ENCODE measurements at regions not wholly inside any gene's neighbourhood (a gene's known extent, or its start where the extent isn't known, plus 50 kb on each side); places are given as distances from the start of the nearest gene placed in this dataset.
"Not testable (repeated sequence)": the region's sequence is repeated elsewhere in the genome, so short reads cannot be mapped to it uniquely, and the experiment has no call there.

DNA sequence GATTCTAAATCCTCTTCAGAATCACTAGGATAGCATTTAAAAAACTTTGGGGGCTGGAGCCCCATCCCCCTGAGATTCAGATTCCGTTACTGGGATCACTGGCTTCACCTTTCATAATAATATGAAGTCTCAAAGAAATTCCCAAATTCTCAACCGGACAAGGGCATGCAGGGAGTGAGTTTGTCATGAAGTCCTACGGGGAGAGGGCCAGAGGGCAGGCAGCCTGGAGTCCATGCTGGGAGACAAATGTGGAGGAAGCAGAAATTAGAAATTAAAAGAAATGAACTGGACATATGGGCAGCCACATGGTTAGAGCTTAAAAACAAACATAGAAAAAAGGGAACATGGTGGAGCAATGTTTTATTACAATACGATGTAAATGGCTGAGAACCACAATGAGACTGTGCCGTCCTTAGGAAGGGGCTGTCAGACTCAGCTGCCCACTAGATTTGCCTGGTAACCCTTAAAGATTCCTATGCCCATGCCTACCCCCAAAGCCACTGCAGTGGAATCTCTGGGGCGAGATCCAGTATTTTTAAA is 142.6 kb downstream of the CEBPB start:
- peak overlapping the region; percentile 92 for H3K27ac ChIP-seq (ENCODE audit: control insufficient read depth, insufficient read depth, low read length)
- H2AFZ ChIP-seq (ENCODE audit: control insufficient read depth, low read length) = no peak overlapping the region
- TF ChIP-seq, protein P1, sequence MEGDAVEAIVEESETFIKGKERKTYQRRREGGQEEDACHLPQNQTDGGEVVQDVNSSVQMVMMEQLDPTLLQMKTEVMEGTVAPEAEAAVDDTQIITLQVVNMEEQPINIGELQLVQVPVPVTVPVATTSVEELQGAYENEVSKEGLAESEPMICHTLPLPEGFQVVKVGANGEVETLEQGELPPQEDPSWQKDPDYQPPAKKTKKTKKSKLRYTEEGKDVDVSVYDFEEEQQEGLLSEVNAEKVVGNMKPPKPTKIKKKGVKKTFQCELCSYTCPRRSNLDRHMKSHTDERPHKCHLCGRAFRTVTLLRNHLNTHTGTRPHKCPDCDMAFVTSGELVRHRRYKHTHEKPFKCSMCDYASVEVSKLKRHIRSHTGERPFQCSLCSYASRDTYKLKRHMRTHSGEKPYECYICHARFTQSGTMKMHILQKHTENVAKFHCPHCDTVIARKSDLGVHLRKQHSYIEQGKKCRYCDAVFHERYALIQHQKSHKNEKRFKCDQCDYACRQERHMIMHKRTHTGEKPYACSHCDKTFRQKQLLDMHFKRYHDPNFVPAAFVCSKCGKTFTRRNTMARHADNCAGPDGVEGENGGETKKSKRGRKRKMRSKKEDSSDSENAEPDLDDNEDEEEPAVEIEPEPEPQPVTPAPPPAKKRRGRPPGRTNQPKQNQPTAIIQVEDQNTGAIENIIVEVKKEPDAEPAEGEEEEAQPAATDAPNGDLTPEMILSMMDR (optimal IDR thresholded peaks at IDR 0.05 in 1 of 3, IDR thresholded peaks at IDR 0.05 in 1 of 3, conservative IDR thresholded peaks at IDR 0.05 in 1 of 3; ENCODE audit: extremely low read depth in 1 of 3, insufficient read depth in 2 of 3, low read length in 3 of 3) = no peak
- TF ChIP-seq EZH2 (IDR thresholded peaks at IDR 0.05; ENCODE audit: low read length) = no peak
- H3K27me3 ChIP-seq (ENCODE audit: control insufficient read depth, extremely low read depth, insufficient read depth, low read length) = no peaks in the 10 kb centered on the region
- peaks cover 32% of the 10 kb centered on the region for H3K4me1 ChIP-seq (ENCODE audit: control insufficient read depth, extremely low read depth, insufficient read depth, low read length)
- H3K9me3 ChIP-seq (ENCODE audit: control insufficient read depth, low read depth, low read length) = no peaks in the 10 kb centered on the region
- H3K36me3 ChIP-seq (ENCODE audit: control insufficient read depth in 2 of 2, extremely low read depth in 1 of 2, insufficient read depth in 2 of 2, low read length in 2 of 2) = no peaks in the 10 kb centered on the region
- no peaks in the 10 kb centered on the region for H3K79me2 ChIP-seq (ENCODE audit: control insufficient read depth, insufficient read depth, low read length)
- H3K9me1 ChIP-seq (ENCODE audit: control insufficient read depth, extremely low read depth, insufficient read depth, low read length) = no peaks in the 10 kb centered on the region
- dilution Hi-C loops (cut with MboI; ENCODE audit: extremely low pct_ligation_motif_present, low sequenced_read_pairs) = no loop called here
- peak overlapping the region; percentile 71 for H3K4me2 ChIP-seq (ENCODE audit: control insufficient read depth, extremely low read depth, insufficient read depth, low read depth, low read length)
- H3K9ac ChIP-seq (ENCODE audit: control insufficient read depth, extremely low read depth, insufficient read depth, low read length) = peak overlapping the region; percentile 71
- no peaks in the 10 kb centered on the region for H4K20me1 ChIP-seq (ENCODE audit: control insufficient read depth, extremely low read depth, insufficient read depth, low read length)
- FAIRE-seq (no peak), DNase-seq (ENCODE audit: low read depth, low spot score) (no peak)
- no peak overlapping the region for H3K4me3 ChIP-seq (ENCODE audit: control insufficient read depth in 2 of 3, extremely low read depth in 1 of 3, insufficient read depth in 2 of 3, low read depth in 1 of 3, low read length in 3 of 3)

DNA sequence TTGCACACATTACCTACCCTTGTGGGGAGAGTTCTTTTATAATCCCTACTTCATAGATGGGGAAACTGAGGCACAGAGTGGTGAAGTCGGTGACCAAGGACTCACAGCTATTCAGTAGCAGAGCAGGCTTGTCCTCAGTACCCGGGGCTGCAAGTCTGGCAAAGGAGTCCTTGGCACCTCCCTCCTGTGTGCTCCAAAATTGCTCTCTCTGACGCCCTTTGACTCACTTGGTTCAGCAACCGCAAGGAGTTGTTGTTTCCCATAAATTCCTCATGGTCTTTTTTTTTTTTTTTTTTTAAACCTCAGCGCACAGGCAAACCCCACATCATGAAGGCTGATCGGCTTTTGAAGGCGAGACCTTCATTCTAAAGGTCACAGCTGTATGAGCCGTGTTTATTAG is 143.2 kb downstream of the CEBPB start:
- Histone ChIP-seq H3K4me3 (ENCODE audit: control insufficient read depth in 2 of 3, extremely low read depth in 1 of 3, insufficient read depth in 2 of 3, low read depth in 1 of 3, low read length in 3 of 3) (peak overlapping the region in 1 of 3 experiments; percentile 32), H4K20me1 (ENCODE audit: control insufficient read depth, extremely low read depth, insufficient read depth, low read length) (no peaks in the 10 kb centered on the region), H3K27me3 (ENCODE audit: control insufficient read depth, extremely low read depth, insufficient read depth, low read length) (no peaks in the 10 kb centered on the region), H3K9ac (ENCODE audit: control insufficient read depth, extremely low read depth, insufficient read depth, low read length) (peak overlapping the region; percentile 71), H3K4me2 (ENCODE audit: control insufficient read depth, extremely low read depth, insufficient read depth, low read depth, low read length) (peak overlapping the region; percentile 71), H3K36me3 (ENCODE audit: control insufficient read depth in 2 of 2, extremely low read depth in 1 of 2, insufficient read depth in 2 of 2, low read length in 2 of 2) (no peaks in the 10 kb centered on the region), H3K9me3 (ENCODE audit: control insufficient read depth, low read depth, low read length) (no peaks in the 10 kb centered on the region), H3K9me1 (ENCODE audit: control insufficient read depth, extremely low read depth, insufficient read depth, low read length) (no peaks in the 10 kb centered on the region), H2AFZ (ENCODE audit: control insufficient read depth, low read length) (peak overlapping the region; percentile 52), H3K79me2 (ENCODE audit: control insufficient read depth, insufficient read depth, low read length) (no peaks in the 10 kb centered on the region), H3K4me1 (ENCODE audit: control insufficient read depth, extremely low read depth, insufficient read depth, low read length) (peaks cover 32% of the 10 kb centered on the region), H3K27ac (ENCODE audit: control insufficient read depth, insufficient read depth, low read length) (peak overlapping the region; percentile 92)
- TF ChIP-seq, protein P1 (optimal IDR thresholded peaks at IDR 0.05 in 1 of 3, IDR thresholded peaks at IDR 0.05 in 1 of 3, conservative IDR thresholded peaks at IDR 0.05 in 1 of 3; ENCODE audit: extremely low read depth in 1 of 3, insufficient read depth in 2 of 3, low read length in 3 of 3) = no peak
- no peak for TF ChIP-seq EZH2 (IDR thresholded peaks at IDR 0.05; ENCODE audit: low read length)
- dilution Hi-C loops (cut with MboI; ENCODE audit: extremely low pct_ligation_motif_present, low sequenced_read_pairs) = no loop called here
- no peak for DNase-seq (ENCODE audit: low read depth, low spot score)
- peak; percentile 55 for FAIRE-seq

DNA sequence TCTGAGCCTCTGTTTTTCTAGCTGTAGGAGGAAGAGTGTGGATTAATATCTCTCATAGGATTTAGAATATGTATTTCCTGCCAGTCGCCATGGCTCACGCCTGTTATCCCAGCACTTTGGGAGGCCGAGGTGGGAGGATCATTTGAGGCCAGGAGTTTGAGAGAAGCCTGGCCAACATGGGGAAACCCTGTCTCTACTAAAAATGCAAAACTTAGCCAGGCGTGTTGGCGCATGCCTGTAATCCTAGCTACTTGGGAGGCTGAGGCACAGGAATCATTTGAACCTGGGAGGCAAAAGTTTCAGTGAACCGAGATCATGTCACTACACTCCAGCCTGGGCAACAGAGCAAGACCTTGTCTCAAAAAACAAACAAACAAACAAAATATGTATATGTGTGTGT is 143.9 kb downstream of the CEBPB start:
- peak overlapping the region; percentile 71 for H3K4me2 ChIP-seq (ENCODE audit: control insufficient read depth, extremely low read depth, insufficient read depth, low read depth, low read length)
- DNase-seq (ENCODE audit: low read depth, low spot score); H3K9me3 ChIP-seq (ENCODE audit: control insufficient read depth, low read depth, low read length); H4K20me1 ChIP-seq (ENCODE audit: control insufficient read depth, extremely low read depth, insufficient read depth, low read length); H2AFZ ChIP-seq (ENCODE audit: control insufficient read depth, low read length); H3K79me2 ChIP-seq (ENCODE audit: control insufficient read depth, insufficient read depth, low read length); dilution Hi-C loops (cut with MboI; ENCODE audit: extremely low pct_ligation_motif_present, low sequenced_read_pairs); H3K4me3 ChIP-seq (ENCODE audit: control insufficient read depth in 2 of 3, extremely low read depth in 1 of 3, insufficient read depth in 2 of 3, low read depth in 1 of 3, low read length in 3 of 3); FAIRE-seq; H3K27me3 ChIP-seq (ENCODE audit: control insufficient read depth, extremely low read depth, insufficient read depth, low read length); H3K9me1 ChIP-seq (ENCODE audit: control insufficient read depth, extremely low read depth, insufficient read depth, low read length); H3K36me3 ChIP-seq (ENCODE audit: control insufficient read depth in 2 of 2, extremely low read depth in 1 of 2, insufficient read depth in 2 of 2, low read length in 2 of 2): not testable (repeated sequence)
- peak overlapping the region; percentile 92 for H3K27ac ChIP-seq (ENCODE audit: control insufficient read depth, insufficient read depth, low read length)
- H3K9ac ChIP-seq (ENCODE audit: control insufficient read depth, extremely low read depth, insufficient read depth, low read length) = peak overlapping the region; percentile 71
- H3K4me1 ChIP-seq (ENCODE audit: control insufficient read depth, extremely low read depth, insufficient read depth, low read length) = peaks cover 32% of the 10 kb centered on the region

Measured in keratinocyte (primary cell).